22Rv1 (cell line): ENCODE measurements at regions not wholly inside any gene's neighbourhood (a gene's known extent, or its start where the extent isn't known, plus 50 kb on each side); places are given as distances from the start of the nearest gene placed in this dataset.
"Not testable (repeated sequence)": the region's sequence is repeated elsewhere in the genome, so short reads cannot be mapped to it uniquely, and the experiment has no call there.

ENCODE experiments used
- ZFX ChIP-seq: fragments of 450-650 bp; IDR thresholded peaks from 2 replicates; pipeline ENCODE4 v1.6.1; 2017; ENCODE audit warnings: antibody characterized with exemption, borderline replicate concordance
- TF ChIP-seq, protein P1 (sequence below): fragments of 450-650 bp; IDR thresholded peaks from 2 replicates; pipeline ENCODE4 v1.5.1; 2017; ENCODE audit warnings: mild to moderate bottlenecking

GRCh38 chr1:148413385-148413784, 69.7 kb downstream of the PPIAL4G start:
- TF ChIP-seq, protein P1, sequence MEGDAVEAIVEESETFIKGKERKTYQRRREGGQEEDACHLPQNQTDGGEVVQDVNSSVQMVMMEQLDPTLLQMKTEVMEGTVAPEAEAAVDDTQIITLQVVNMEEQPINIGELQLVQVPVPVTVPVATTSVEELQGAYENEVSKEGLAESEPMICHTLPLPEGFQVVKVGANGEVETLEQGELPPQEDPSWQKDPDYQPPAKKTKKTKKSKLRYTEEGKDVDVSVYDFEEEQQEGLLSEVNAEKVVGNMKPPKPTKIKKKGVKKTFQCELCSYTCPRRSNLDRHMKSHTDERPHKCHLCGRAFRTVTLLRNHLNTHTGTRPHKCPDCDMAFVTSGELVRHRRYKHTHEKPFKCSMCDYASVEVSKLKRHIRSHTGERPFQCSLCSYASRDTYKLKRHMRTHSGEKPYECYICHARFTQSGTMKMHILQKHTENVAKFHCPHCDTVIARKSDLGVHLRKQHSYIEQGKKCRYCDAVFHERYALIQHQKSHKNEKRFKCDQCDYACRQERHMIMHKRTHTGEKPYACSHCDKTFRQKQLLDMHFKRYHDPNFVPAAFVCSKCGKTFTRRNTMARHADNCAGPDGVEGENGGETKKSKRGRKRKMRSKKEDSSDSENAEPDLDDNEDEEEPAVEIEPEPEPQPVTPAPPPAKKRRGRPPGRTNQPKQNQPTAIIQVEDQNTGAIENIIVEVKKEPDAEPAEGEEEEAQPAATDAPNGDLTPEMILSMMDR: not testable (repeated sequence)
- TF ChIP-seq ZFX: not testable (repeated sequence)
